Activated naive CD4-positive, alpha-beta T cell treated with anti-CD3 and anti-CD28 coated beads, Interleukin-2, amount 50 U/mL, for 24 hours (primary cell): ENCODE measurements at regions not wholly inside any gene's neighbourhood (a gene's known extent, or its start where the extent isn't known, plus 50 kb on each side); places are given as distances from the start of the nearest gene placed in this dataset.

Experiments
- H3K27ac Mint-ChIP-seq: one replicate; pipeline ENCODE4 v1.8.0; 2021; ENCODE audit warnings: mild to moderate bottlenecking, mixed read lengths
- H3K27me3 Mint-ChIP-seq: one replicate; pipeline ENCODE4 v1.8.0; 2021; ENCODE audit warnings: mixed read lengths
- H3K36me3 Mint-ChIP-seq: one replicate; pipeline ENCODE4 v1.8.0; 2021; ENCODE audit warnings: mixed read lengths
- H3K4me1 Mint-ChIP-seq: one replicate; pipeline ENCODE4 v1.8.0; 2021; ENCODE audit warnings: mixed read lengths
- H3K4me3 Mint-ChIP-seq: one replicate; pipeline ENCODE4 v1.8.0; 2021; ENCODE audit warnings: mild to moderate bottlenecking, mixed read lengths
- H3K9me3 Mint-ChIP-seq: one replicate; pipeline ENCODE4 v1.8.0; 2021; ENCODE audit warnings: mixed read lengths

DNA sequence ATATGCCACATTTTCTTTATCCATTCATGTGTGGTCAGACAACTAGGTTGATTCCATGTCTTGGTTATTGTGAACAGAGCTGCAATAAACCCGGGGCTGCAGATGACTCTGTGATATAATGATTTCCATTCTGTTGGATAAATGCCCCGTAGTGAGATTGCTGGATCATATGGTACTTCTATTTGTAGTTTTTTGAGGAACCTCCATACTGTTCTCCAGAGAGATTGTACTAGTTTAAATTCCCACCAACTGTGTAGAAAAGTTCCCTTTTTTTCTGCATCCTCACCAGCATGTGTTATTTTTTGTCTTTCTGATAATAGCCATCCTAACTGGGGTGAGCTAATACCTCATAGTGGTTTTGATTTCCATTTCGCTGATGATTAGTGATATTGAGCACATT lies 62.2 kb upstream of the MAP3K4 start:
- Mint-ChIP-seq H3K9me3 (no peaks in the 10 kb centered on the region), H3K4me1 (no peaks in the 10 kb centered on the region), H3K27ac (no peak overlapping the region), H3K36me3 (no peaks in the 10 kb centered on the region), H3K27me3 (peaks cover 30% of the 10 kb centered on the region), H3K4me3 (no peak overlapping the region)

DNA sequence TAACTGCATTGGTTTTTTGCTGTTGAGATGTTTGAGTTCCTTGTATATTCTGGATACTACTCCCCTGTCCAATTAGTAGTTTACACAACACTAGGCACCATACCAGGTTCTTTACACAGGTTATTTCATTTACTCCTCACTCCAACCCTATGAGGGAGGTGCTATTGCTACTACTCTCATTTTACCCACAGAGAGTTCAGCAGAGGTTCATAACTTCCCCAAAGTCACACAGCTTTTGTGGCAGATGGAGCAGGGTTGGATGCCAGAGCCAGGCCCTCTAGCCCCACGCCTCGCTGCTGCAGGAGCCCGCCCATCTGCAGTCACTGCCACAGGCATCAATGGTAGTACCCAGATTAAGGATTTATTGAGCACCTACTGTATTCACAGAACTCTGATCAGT lies 61.7 kb upstream of the MAP3K4 start:
- no peaks in the 10 kb centered on the region for H3K4me1 Mint-ChIP-seq
- H3K27me3 Mint-ChIP-seq, result peaks cover 30% of the 10 kb centered on the region
- no peak overlapping the region for H3K27ac Mint-ChIP-seq
- no peak overlapping the region for H3K4me3 Mint-ChIP-seq
- H3K36me3 Mint-ChIP-seq, result no peaks in the 10 kb centered on the region
- no peaks in the 10 kb centered on the region for H3K9me3 Mint-ChIP-seq

DNA sequence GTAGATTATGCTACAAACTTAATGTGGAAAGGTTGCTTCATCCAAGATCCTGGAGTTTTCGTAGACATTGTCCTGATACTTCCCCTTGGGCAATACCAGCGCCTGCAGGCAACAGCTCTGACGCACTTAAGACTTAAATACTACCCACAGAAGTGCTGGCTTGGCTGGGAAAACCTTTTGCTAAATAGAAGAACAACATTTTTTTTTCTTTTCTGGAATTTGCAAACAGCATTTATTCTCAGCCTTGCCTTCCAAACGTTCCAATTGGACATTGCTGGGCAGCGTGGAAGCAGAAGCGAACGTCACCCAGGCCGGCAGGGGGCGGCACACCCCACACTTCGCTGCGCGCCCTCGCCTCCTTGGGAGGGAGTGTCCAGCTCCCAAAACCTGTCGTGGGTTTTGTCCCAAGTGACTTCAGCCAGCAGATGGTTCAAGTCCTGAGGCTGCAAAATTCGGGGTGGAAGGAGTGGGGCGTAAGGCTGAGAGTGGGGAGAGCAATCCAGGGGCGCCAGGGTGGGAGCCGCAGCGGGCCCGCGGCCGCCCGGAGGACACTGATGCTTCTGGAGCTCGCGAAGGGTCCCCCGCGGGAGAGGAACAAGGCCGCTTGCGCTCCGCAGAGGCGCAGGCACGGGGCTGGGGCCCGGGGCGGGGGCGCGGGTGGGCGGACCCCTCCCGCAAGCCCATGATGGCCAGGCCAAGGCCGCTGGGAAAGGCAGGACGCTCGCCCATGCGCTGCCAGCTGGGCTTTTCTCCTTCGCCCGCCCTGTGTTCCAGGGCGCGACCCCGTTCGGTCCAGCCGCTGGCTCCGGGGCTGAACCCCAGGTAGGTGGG lies 60.8 kb upstream of the MAP3K4 start:
- H3K4me3 Mint-ChIP-seq, result peak overlapping the region; percentile 21
- H3K36me3 Mint-ChIP-seq, result no peaks in the 10 kb centered on the region
- H3K9me3 Mint-ChIP-seq, result no peaks in the 10 kb centered on the region
- peaks cover 30% of the 10 kb centered on the region for H3K27me3 Mint-ChIP-seq
- no peak overlapping the region for H3K27ac Mint-ChIP-seq
- H3K4me1 Mint-ChIP-seq, result no peaks in the 10 kb centered on the region

DNA sequence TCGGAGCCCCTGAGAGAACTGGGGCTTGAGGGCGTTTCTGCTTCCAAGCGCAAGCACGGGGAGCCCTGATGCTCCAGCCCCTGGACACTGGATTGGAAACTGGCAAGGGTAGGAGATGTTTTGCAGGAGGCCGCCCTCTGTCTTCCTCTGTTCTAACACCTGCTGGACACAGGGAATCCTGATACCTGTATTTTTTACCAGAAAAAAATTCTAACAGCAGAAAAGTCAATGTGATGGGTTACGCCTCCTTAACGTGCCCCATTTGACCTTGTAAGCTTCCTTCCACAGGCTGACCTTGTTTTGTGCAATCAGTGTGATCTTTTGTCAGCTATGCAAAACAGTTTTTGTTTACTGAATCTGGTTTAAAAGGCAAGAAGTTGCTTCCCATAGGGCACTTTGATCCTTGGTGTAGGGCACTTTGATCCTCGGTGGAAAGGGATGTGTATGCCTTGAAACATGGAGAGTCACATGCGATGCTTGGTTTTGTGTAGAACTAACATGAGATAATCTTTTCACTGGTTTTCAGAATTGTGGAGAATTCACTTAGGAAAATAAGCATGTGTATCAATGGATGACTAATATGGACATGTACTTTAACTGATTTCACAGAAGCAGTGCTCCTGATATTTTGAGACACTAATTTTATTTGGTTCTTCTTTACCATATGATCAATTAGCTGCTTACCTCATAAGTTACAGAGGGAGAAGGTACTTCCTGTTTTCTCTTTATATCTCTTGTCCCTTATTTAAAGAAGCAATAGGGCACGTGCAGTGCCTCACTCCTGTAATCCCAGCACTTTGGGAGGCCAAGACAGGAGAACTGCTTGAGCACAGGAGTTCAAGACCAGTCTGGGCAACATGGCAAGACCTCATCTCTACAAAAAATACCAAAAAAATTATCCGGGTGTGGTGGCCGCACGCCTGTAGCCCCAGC lies 59.9 kb upstream of the MAP3K4 start:
- Mint-ChIP-seq H3K4me3 (no peak overlapping the region), H3K36me3 (no peaks in the 10 kb centered on the region), H3K27me3 (peaks cover 27% of the 10 kb centered on the region), H3K4me1 (no peaks in the 10 kb centered on the region), H3K9me3 (no peaks in the 10 kb centered on the region), H3K27ac (no peak overlapping the region)

DNA sequence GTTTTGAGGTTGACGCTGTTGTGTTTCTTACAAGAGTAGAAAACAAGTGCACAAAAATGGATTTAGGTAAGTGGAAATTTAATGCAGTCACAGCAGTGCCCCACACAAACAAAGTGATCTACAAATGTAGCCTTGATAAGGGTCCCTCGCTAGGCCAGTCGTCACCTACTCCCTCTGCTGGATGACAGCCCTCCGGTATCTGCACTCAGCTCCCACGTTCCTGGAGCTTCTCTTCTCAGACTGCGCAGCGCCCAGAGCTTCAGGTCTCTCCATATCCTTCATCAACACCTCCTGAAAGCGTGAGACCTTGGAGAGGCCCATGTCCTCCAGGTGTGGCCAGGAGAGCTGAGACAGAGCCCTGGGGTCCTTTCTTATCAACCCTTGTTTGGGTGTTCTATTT lies 58.3 kb upstream of the MAP3K4 start:
- no peak overlapping the region for H3K27ac Mint-ChIP-seq
- peaks cover 33% of the 10 kb centered on the region for H3K27me3 Mint-ChIP-seq
- H3K4me3 Mint-ChIP-seq, result no peak overlapping the region
- H3K36me3 Mint-ChIP-seq, result no peaks in the 10 kb centered on the region
- no peaks in the 10 kb centered on the region for H3K9me3 Mint-ChIP-seq
- H3K4me1 Mint-ChIP-seq, result no peaks in the 10 kb centered on the region

DNA sequence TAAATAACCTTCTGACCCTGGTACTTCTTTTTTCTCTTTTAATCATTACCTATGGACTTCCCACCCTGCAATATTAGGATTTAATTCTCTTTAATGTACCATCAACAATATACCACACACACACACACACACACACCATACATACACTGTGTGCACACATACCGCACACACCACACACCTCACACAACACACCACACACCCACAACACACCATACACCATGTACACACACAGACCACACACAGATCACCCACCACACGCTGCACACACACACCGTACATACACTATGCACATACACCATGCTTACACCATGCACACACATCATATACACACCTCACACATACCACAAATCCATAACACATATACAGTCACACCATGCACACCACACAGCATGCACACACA lies 57.4 kb upstream of the MAP3K4 start:
- no peaks in the 10 kb centered on the region for H3K36me3 Mint-ChIP-seq
- H3K9me3 Mint-ChIP-seq, result no peaks in the 10 kb centered on the region
- no peak overlapping the region for H3K4me3 Mint-ChIP-seq
- H3K27me3 Mint-ChIP-seq, result peaks cover 30% of the 10 kb centered on the region
- no peak overlapping the region for H3K27ac Mint-ChIP-seq
- no peaks in the 10 kb centered on the region for H3K4me1 Mint-ChIP-seq

DNA sequence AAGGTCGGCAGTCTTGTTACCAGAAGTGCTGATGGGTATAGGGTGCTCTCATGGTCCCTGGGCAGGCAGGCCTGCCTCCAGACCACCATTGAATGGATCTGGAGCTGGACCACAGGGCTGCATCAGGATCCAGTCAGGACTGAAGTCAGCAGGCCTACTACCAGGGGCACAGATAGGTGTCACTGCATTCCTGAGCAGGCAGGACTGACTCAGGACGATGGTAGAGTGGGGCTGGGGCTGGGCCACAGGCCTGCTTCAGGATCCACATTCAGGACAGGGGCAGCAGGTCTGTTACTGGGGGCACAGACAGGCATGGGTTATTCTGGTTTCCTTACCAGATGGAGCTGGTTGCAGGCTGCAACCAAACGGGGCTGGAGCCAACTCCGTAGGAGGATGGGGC lies 51.4 kb upstream of the MAP3K4 start:
- H3K9me3 Mint-ChIP-seq, result no peaks in the 10 kb centered on the region
- no peak overlapping the region for H3K4me3 Mint-ChIP-seq
- H3K27ac Mint-ChIP-seq, result no peak overlapping the region
- no peaks in the 10 kb centered on the region for H3K4me1 Mint-ChIP-seq
- no peaks in the 10 kb centered on the region for H3K36me3 Mint-ChIP-seq
- H3K27me3 Mint-ChIP-seq, result peaks cover 29% of the 10 kb centered on the region
